ENCODE measurements at regions not wholly inside any gene's neighbourhood (a gene's known extent, or its start where the extent isn't known, plus 50 kb on each side); places are given as distances from the start of the nearest gene placed in this dataset.

DNA sequence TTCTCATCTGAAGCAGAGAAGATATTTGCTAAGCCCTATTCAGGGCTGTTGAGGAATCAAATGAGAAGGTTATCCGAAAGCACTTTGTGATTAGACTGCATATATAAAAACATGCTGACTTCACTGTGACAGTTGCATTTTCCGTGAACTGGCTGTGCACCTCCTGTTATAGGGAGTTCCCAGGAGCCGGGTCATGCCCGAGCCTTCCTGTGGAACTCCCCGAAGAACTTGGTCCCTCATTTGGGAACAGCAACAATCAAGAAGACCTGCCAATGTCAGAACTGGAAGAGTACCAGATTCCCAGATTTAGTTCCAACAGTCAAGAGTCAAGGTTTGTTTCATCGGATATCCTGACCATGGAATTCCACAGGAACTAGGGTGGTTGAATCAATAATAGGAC is 130.4 kb upstream of the RAI14 start:
- no peak for TF ChIP-seq ZBTB7A (IDR thresholded peaks at IDR 0.05; ENCODE audit: low read depth)
- TF ChIP-seq TEAD4 (IDR thresholded peaks at IDR 0.05), result no peak
- no peak for TF ChIP-seq RAD21 (IDR thresholded peaks at IDR 0.05; ENCODE audit: low read depth)
- no peak for TF ChIP-seq CREB1 (IDR thresholded peaks at IDR 0.05; ENCODE audit: low read depth)
- TF ChIP-seq EGR1 (IDR thresholded peaks at IDR 0.05), result no peak
- TF ChIP-seq, protein P1, sequence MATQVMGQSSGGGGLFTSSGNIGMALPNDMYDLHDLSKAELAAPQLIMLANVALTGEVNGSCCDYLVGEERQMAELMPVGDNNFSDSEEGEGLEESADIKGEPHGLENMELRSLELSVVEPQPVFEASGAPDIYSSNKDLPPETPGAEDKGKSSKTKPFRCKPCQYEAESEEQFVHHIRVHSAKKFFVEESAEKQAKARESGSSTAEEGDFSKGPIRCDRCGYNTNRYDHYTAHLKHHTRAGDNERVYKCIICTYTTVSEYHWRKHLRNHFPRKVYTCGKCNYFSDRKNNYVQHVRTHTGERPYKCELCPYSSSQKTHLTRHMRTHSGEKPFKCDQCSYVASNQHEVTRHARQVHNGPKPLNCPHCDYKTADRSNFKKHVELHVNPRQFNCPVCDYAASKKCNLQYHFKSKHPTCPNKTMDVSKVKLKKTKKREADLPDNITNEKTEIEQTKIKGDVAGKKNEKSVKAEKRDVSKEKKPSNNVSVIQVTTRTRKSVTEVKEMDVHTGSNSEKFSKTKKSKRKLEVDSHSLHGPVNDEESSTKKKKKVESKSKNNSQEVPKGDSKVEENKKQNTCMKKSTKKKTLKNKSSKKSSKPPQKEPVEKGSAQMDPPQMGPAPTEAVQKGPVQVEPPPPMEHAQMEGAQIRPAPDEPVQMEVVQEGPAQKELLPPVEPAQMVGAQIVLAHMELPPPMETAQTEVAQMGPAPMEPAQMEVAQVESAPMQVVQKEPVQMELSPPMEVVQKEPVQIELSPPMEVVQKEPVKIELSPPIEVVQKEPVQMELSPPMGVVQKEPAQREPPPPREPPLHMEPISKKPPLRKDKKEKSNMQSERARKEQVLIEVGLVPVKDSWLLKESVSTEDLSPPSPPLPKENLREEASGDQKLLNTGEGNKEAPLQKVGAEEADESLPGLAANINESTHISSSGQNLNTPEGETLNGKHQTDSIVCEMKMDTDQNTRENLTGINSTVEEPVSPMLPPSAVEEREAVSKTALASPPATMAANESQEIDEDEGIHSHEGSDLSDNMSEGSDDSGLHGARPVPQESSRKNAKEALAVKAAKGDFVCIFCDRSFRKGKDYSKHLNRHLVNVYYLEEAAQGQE (IDR thresholded peaks at IDR 0.05; ENCODE audit: low read depth), result no peak
- TF ChIP-seq, protein P2, sequence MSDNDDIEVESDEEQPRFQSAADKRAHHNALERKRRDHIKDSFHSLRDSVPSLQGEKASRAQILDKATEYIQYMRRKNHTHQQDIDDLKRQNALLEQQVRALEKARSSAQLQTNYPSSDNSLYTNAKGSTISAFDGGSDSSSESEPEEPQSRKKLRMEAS (IDR thresholded peaks at IDR 0.05), result no peak
- TF ChIP-seq YY1 (IDR thresholded peaks at IDR 0.05; ENCODE audit: low read depth), result no peak
- no peak for TF ChIP-seq FOXM1 (IDR thresholded peaks at IDR 0.05; ENCODE audit: borderline replicate concordance, low read depth)
- TF ChIP-seq TAF1 (IDR thresholded peaks at IDR 0.05; ENCODE audit: low read depth), result no peak
- no peak for TF ChIP-seq TCF12 (IDR thresholded peaks at IDR 0.05; ENCODE audit: low read depth)
- no peak for TF ChIP-seq CEBPB (IDR thresholded peaks at IDR 0.05)
- TF ChIP-seq EP300 (IDR thresholded peaks at IDR 0.05; ENCODE audit: borderline replicate concordance), result no peak
- TF ChIP-seq, protein P3, sequence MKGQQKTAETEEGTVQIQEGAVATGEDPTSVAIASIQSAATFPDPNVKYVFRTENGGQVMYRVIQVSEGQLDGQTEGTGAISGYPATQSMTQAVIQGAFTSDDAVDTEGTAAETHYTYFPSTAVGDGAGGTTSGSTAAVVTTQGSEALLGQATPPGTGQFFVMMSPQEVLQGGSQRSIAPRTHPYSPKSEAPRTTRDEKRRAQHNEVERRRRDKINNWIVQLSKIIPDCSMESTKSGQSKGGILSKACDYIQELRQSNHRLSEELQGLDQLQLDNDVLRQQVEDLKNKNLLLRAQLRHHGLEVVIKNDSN (IDR thresholded peaks at IDR 0.05), result no peak
- TF ChIP-seq NFIC (IDR thresholded peaks at IDR 0.05), result no peak

DNA sequence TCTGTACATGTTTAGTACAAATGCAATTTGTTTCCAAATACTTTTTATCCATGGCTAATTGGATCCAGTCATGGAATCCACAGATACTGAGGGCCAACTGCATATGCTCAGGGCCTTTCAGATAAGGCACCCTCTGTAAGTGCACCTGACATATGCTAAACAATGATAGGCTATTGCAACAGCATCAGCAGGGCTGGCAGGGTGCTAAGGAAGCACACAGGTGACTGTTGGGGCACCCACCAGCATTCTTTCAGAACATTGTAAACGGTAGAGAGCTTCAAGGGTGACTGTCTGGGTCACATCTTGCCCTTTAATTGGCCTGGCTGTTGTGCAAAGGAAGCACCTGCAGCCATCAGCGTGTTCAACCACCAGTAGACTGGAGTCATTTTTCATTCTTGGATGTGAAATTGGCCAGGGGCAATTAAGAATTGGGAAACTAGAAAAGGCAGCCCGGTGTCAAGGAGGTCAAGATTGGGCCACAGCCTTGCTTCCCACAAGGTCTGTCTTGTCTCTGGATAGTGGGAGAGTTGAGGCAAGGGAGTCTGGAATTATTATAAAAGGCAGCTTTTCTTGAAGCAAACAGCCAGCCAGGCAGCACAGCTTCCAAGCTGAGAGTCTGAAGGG is 129.3 kb upstream of the RAI14 start:
- no peak for TF ChIP-seq EP300 (IDR thresholded peaks at IDR 0.05; ENCODE audit: borderline replicate concordance)
- TF ChIP-seq CEBPB (IDR thresholded peaks at IDR 0.05), result no peak
- TF ChIP-seq TEAD4 (IDR thresholded peaks at IDR 0.05), result no peak
- TF ChIP-seq, protein P3 (IDR thresholded peaks at IDR 0.05), result no peak
- TF ChIP-seq, protein P2 (IDR thresholded peaks at IDR 0.05), result no peak
- no peak for TF ChIP-seq TCF12 (IDR thresholded peaks at IDR 0.05; ENCODE audit: low read depth)
- no peak for TF ChIP-seq ZBTB7A (IDR thresholded peaks at IDR 0.05; ENCODE audit: low read depth)
- TF ChIP-seq TAF1 (IDR thresholded peaks at IDR 0.05; ENCODE audit: low read depth), result no peak
- TF ChIP-seq, protein P1 (IDR thresholded peaks at IDR 0.05; ENCODE audit: low read depth), result no peak
- TF ChIP-seq EGR1 (IDR thresholded peaks at IDR 0.05), result no peak
- TF ChIP-seq NFIC (IDR thresholded peaks at IDR 0.05), result no peak
- no peak for TF ChIP-seq CREB1 (IDR thresholded peaks at IDR 0.05; ENCODE audit: low read depth)
- no peak for TF ChIP-seq RAD21 (IDR thresholded peaks at IDR 0.05; ENCODE audit: low read depth)
- TF ChIP-seq FOXM1 (IDR thresholded peaks at IDR 0.05; ENCODE audit: borderline replicate concordance, low read depth), result no peak
- TF ChIP-seq YY1 (IDR thresholded peaks at IDR 0.05; ENCODE audit: low read depth), result no peak

- TF ChIP-seq ZBTB7A (IDR thresholded peaks at IDR 0.05; ENCODE audit: low read depth), result no peak
- TF ChIP-seq, protein P1 (IDR thresholded peaks at IDR 0.05; ENCODE audit: low read depth), result no peak
- TF ChIP-seq, protein P2 (IDR thresholded peaks at IDR 0.05), result no peak
- no peak for TF ChIP-seq FOXM1 (IDR thresholded peaks at IDR 0.05; ENCODE audit: borderline replicate concordance, low read depth)
- TF ChIP-seq, protein P3 (IDR thresholded peaks at IDR 0.05), result no peak
- TF ChIP-seq NFIC (IDR thresholded peaks at IDR 0.05), result no peak
- no peak for TF ChIP-seq TAF1 (IDR thresholded peaks at IDR 0.05; ENCODE audit: low read depth)
Observed at GRCh38 chr5:34529581-34530331, 126.4 kb upstream of the RAI14 start.
